Left cardiac atrium (tissue), 4 donors: ENCODE measurements at regions not wholly inside any gene's neighbourhood (a gene's known extent, or its start where the extent isn't known, plus 50 kb on each side); places are given as distances from the start of the nearest gene placed in this dataset.

ENCODE experiments used
- ATAC-seq, 2 donors: fragments of 200-7000 bp; cut with Tn5 transposase; one replicate each; pipeline ENCODE4 v1.9.1; 2020; ENCODE audit warnings: mild to moderate bottlenecking in 2 of 2, moderate library complexity in 2 of 2
- DNase-seq: peaks from one replicate; pipeline ENCODE4 v3.0.0-alpha.2; 2020
- intact Hi-C, 2 donors: fragments of 100-400 bp; cut with DNase I; formaldehyde crosslinking; loops; one replicate each; pipeline versions ENCODE4 v1.14.1 to v1.15.1; 2022 to 2023
- donor health status: DM: no; HTN: yes; CAD: no.
- donor health status: DM: no; HTN: yes; CAD: no; lungs with severe emphysema.
- donor health status: DM: yes; HTN: yes; CAD: no.
- donor health status: Dilated cardiomyopathy.

DNA sequence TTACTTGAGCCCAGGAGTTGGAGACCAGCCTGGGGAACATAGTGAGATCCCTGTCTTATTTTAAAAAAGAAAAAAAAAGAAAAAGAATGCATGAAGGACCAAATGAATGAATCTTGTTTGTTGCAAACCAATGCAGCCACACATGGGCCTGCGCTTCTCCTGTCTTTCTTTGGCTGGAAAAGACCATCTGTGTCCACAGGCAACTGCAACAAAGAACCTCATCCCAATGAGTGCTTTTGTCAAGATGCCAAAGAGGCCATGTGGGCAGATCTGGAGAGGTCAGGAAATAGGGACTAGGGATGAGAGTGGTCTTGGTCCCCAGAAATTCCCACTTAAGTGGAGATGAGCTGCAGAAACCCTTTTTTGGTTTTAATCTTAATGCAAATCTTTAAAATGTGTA is 49.8 kb upstream of the DUSP5 start:
- intact Hi-C loops: no loop called here
- ATAC-seq: no peak

More for the DNA sequence above, 49.8 kb upstream of the DUSP5 start:
- no peak for DNase-seq
